IMR-90 (cell line): ENCODE measurements at regions not wholly inside any gene's neighbourhood (a gene's known extent, or its start where the extent isn't known, plus 50 kb on each side); places are given as distances from the start of the nearest gene placed in this dataset.

Experiments used
- ATAC-seq: fragments of 200-7000 bp; cut with Tn5 transposase; 2 replicates; pipeline ENCODE4 v1.9.1; 2020; ENCODE audit warnings: low read depth, mild to moderate bottlenecking, moderate library complexity
- BruUV-seq: library from RNA; stranded (reverse); fragments of 400-500 nt; replicated peaks from 2 replicates; lab custom pipeline; 2021; lab: Mats Ljungman, UMichigan
- CTCF ChIA-PET: fragments of 300-600 bp; formaldehyde crosslinking; extraction: SDS; loops from one replicate; lab custom pipeline; 2021; ENCODE audit warnings: antibody characterized with exemption; lab: Yijun Ruan, JAX
- POLR2A ChIA-PET: fragments of 300-600 bp; sonication (Branson Sonifier 250); formaldehyde crosslinking; loops from one replicate; lab custom pipeline; 2022; ENCODE audit warnings: antibody characterized with exemption; ENCODE audit not compliant: unreplicated experiment; lab: Charles Lee
- DNase-seq: peaks from one replicate; pipeline ENCODE4 v3.0.0; 2013
- H2AFZ ChIP-seq: replicated peaks from 2 replicates; pipeline ENCODE3; 2013; ENCODE audit warnings: low read length, mild to moderate bottlenecking; ENCODE audit not compliant: poor library complexity
- H2AK5ac ChIP-seq: 2 replicates; pipeline ENCODE4 v1.6.1; 2013; ENCODE audit warnings: low read depth, low read length, inconsistent platforms
- H2AK9ac ChIP-seq: replicated peaks from 2 replicates; pipeline ENCODE3; 2013; ENCODE audit warnings: mild to moderate bottlenecking, low read depth, low read length, moderate library complexity; ENCODE audit not compliant: poor library complexity
- H2BK120ac ChIP-seq: 2 replicates; pipeline ENCODE4 v1.6.1; 2013; ENCODE audit warnings: low read depth, low read length, inconsistent platforms
- H2BK15ac ChIP-seq: 3 replicates; pipeline ENCODE4 v1.6.1; 2013; ENCODE audit warnings: low read depth, low read length, inconsistent platforms
- H2BK20ac ChIP-seq: 2 replicates; pipeline ENCODE4 v1.6.1; 2013; ENCODE audit warnings: low read depth, mild to moderate bottlenecking, inconsistent platforms, low read length, moderate library complexity
- H2BK5ac ChIP-seq: 2 replicates; pipeline ENCODE4 v1.6.1; 2013; ENCODE audit warnings: mild to moderate bottlenecking, low read depth, low read length, inconsistent platforms; ENCODE audit not compliant: poor library complexity, severe bottlenecking
- H3K14ac ChIP-seq: replicated peaks from 2 replicates; pipeline ENCODE4 v1.6.1; 2013; ENCODE audit warnings: low read depth, low read length, inconsistent platforms
- H3K18ac ChIP-seq: 2 replicates; pipeline ENCODE4 v1.6.1; 2013; ENCODE audit warnings: low read depth, low read length, control low read depth
- H3K23ac ChIP-seq: 2 replicates; pipeline ENCODE4 v1.6.1; 2013; ENCODE audit warnings: low read depth, low read length, inconsistent platforms
- H3K27ac ChIP-seq: 2 replicates; pipeline ENCODE4 v1.5.1; 2013; ENCODE audit warnings: mild to moderate bottlenecking, control low read depth, low read length; ENCODE audit not compliant: insufficient read depth
- H3K27me3 ChIP-seq: 2 replicates; pipeline ENCODE4 v1.6.1; 2013; ENCODE audit warnings: low read length; ENCODE audit not compliant: control insufficient read depth, insufficient read depth
- H3K36me3 ChIP-seq: 2 replicates; pipeline ENCODE4 v1.6.1; 2013; ENCODE audit warnings: low read length, mixed read lengths; ENCODE audit not compliant: control insufficient read depth, insufficient read depth
- H3K4ac ChIP-seq: 2 replicates; pipeline ENCODE4 v1.6.1; 2013; ENCODE audit warnings: low read depth, low read length, inconsistent platforms
- H3K4me1 ChIP-seq: 2 replicates; pipeline ENCODE4 v1.6.1; 2013; ENCODE audit warnings: low read length, mixed read lengths; ENCODE audit not compliant: control insufficient read depth, insufficient read depth
- H3K4me2 ChIP-seq: 2 replicates; pipeline ENCODE4 v1.6.1; 2013; ENCODE audit warnings: low read depth, mild to moderate bottlenecking, control low read depth, low read length, moderate library complexity
- H3K4me3 ChIP-seq: 2 replicates; pipeline ENCODE4 v1.5.1; 2013; ENCODE audit warnings: low read depth, mild to moderate bottlenecking, control low read depth, low read length, moderate library complexity; ENCODE audit not compliant: insufficient read depth
- H3K56ac ChIP-seq: 2 replicates; pipeline ENCODE4 v1.6.1; 2013; ENCODE audit warnings: low read length, inconsistent platforms; ENCODE audit not compliant: insufficient read depth; ENCODE audit errors: extremely low read depth
- H3K79me1 ChIP-seq, 2 experiments: 2 replicates each; pipeline ENCODE4 v1.6.1; 2013; ENCODE audit warnings: low read length in 2 of 2, inconsistent platforms in 1 of 2, low read depth in 1 of 2
- H3K9ac ChIP-seq: 2 replicates; pipeline ENCODE4 v1.6.1; 2013; ENCODE audit warnings: low read depth, low read length, control low read depth
- H3K9me1 ChIP-seq: 2 replicates; pipeline ENCODE4 v1.6.1; 2013; ENCODE audit warnings: low read length, inconsistent platforms; ENCODE audit not compliant: insufficient read depth
- H3K9me3 ChIP-seq: 2 replicates; pipeline ENCODE4 v1.6.1; 2013; ENCODE audit warnings: low read length; ENCODE audit not compliant: control insufficient read depth, insufficient read depth
- H4K20me1 ChIP-seq: 2 replicates; pipeline ENCODE4 v1.6.1; 2013; ENCODE audit warnings: low read length, inconsistent platforms; ENCODE audit not compliant: insufficient read depth
- H4K5ac ChIP-seq: 2 replicates; pipeline ENCODE4 v1.6.1; 2013; ENCODE audit warnings: mild to moderate bottlenecking, low read depth, low read length, control low read depth
- H4K8ac ChIP-seq, 2 experiments: 2 replicates each; pipeline ENCODE4 v1.6.1; 2013; ENCODE audit warnings: low read depth in 2 of 2, low read length in 2 of 2, control low read depth in 1 of 2, inconsistent platforms in 1 of 2
- H4K91ac ChIP-seq: 2 replicates; pipeline ENCODE4 v1.6.1; 2013; ENCODE audit warnings: low read depth, low read length, inconsistent platforms; ENCODE audit not compliant: insufficient read depth
- BHLHE40 ChIP-seq: fragments of 150-350 bp; IDR thresholded peaks from 2 replicates; pipeline ENCODE4 v1.6.1; 2016; ENCODE audit warnings: mild to moderate bottlenecking, low read depth, low read length
- CEBPB ChIP-seq: IDR thresholded peaks from 2 replicates; pipeline ENCODE4 v1.6.1; 2012; ENCODE audit warnings: low read depth, low read length, improper control_type of control experiment
- CHD1 ChIP-seq: IDR thresholded peaks from 2 replicates; pipeline ENCODE4 v1.6.1; 2012; ENCODE audit warnings: low read depth, low read length, improper control_type of control experiment
- CTCF ChIP-seq: conservative IDR thresholded peaks from 2 replicates; pipeline ENCODE4 v1.5.1; 2012; ENCODE audit warnings: mild to moderate bottlenecking, low read depth, low read length, improper control_type of control experiment
- ELK1 ChIP-seq: fragments of 150-350 bp; IDR thresholded peaks from 2 replicates; pipeline ENCODE4 v1.6.1; 2016; ENCODE audit warnings: low read depth, mild to moderate bottlenecking, low read length, moderate library complexity, borderline replicate concordance
- FOS ChIP-seq: fragments of 150-350 bp; IDR thresholded peaks from 2 replicates; pipeline ENCODE4 v1.6.1; 2016; ENCODE audit warnings: low read depth, low read length
- MAFK ChIP-seq: IDR thresholded peaks from 2 replicates; pipeline ENCODE4 v1.6.1; 2012; ENCODE audit warnings: low read depth, low read length, improper control_type of control experiment
- MAZ ChIP-seq: IDR thresholded peaks from 2 replicates; pipeline ENCODE4 v1.6.1; 2012; ENCODE audit warnings: low read depth, mild to moderate bottlenecking, low read length, improper control_type of control experiment, moderate library complexity, borderline replicate concordance
- MXI1 ChIP-seq: IDR thresholded peaks from 2 replicates; pipeline ENCODE4 v1.6.1; 2012; ENCODE audit warnings: low read depth, mild to moderate bottlenecking, low read length, moderate library complexity, borderline replicate concordance
- NFE2L2 ChIP-seq: fragments of 150-350 bp; IDR thresholded peaks from 2 replicates; pipeline ENCODE4 v1.6.1; 2016; ENCODE audit warnings: low read depth, mild to moderate bottlenecking, low read length
- POLR2A ChIP-seq: IDR thresholded peaks from 2 replicates; pipeline ENCODE4 v1.6.1; 2012; ENCODE audit warnings: mild to moderate bottlenecking, low read depth, low read length
- RAD21 ChIP-seq: IDR thresholded peaks from 2 replicates; pipeline ENCODE4 v1.6.1; 2012; ENCODE audit warnings: low read length, improper control_type of control experiment
- RCOR1 ChIP-seq: IDR thresholded peaks from 2 replicates; pipeline ENCODE4 v1.6.1; 2012; ENCODE audit warnings: mild to moderate bottlenecking, low read length, improper control_type of control experiment; ENCODE audit not compliant: insufficient replicate concordance
- RFX5 ChIP-seq: IDR thresholded peaks from 2 replicates; pipeline ENCODE4 v1.8.0; 2012; ENCODE audit warnings: low read depth, mild to moderate bottlenecking, low read length, moderate library complexity
- SMC3 ChIP-seq: fragments of 150-350 bp; IDR thresholded peaks from 2 replicates; pipeline ENCODE4 v1.6.1; 2016; ENCODE audit warnings: low read depth, mild to moderate bottlenecking, antibody characterized with exemption, low read length, moderate library complexity
- USF2 ChIP-seq: fragments of 150-350 bp; IDR thresholded peaks from 2 replicates; pipeline ENCODE4 v1.6.1; 2017; ENCODE audit warnings: mild to moderate bottlenecking, antibody characterized with exemption, low read length, low read depth
- WGBS, 2 experiments: methylation state at CpG; one replicate each; pipeline versions ENCODE4 v1.1.5 to v1.1.7; 2013; ENCODE audit warnings: missing lambda C conversion rate in 2 of 2; ENCODE audit not compliant: insufficient read length in 1 of 2; ENCODE audit errors: extremely low coverage in 2 of 2; 5-methylcytosine and 5-hydroxymethylcytosine counted together
- dilution Hi-C: fragments of 300-500 bp; cut with HindIII; formaldehyde crosslinking; loops from one replicate; pipeline ENCODE4 v1.14.3; 2018; ENCODE audit warnings: low sequenced_read_pairs; ENCODE audit not compliant: unreplicated experiment
- in situ Hi-C: fragments of 300-500 bp; cut with MboI; formaldehyde crosslinking; loops from 3 replicates; pipeline ENCODE4 v1.14.3; 2019; ENCODE audit warnings: low sequenced_read_pairs, inconsistent platforms, mixed read lengths
- intact Hi-C: fragments of 100-400 bp; cut with micrococcal nuclease; formaldehyde crosslinking; loops from 2 replicates; pipeline ENCODE4 v1.10.0; 2022

GRCh38 chr6:88494401-88495140 is 328.4 kb upstream of the CNR1 start:
- Histone ChIP-seq H4K20me1 (no peaks in the 10 kb centered on the region), H2AK9ac (no peak overlapping the region), H3K4me2 (no peak overlapping the region), H3K4me3 (no peak overlapping the region), H3K18ac (no peak overlapping the region), H2AK5ac (no peak overlapping the region), H3K9me3 (no peaks in the 10 kb centered on the region), H4K91ac (no peak overlapping the region), H3K27me3 (no peaks in the 10 kb centered on the region), H3K79me1 (no peaks in the 10 kb centered on the region), H3K36me3 (no peaks in the 10 kb centered on the region), H3K4ac (no peak overlapping the region), H2BK20ac (no peak overlapping the region), H3K14ac (no peak overlapping the region), H3K56ac (no peak overlapping the region), H3K4me1 (no peaks in the 10 kb centered on the region), H2BK15ac (no peak overlapping the region), H2BK5ac (no peak overlapping the region), H3K9ac (no peak overlapping the region), H2AFZ (no peak overlapping the region), H3K23ac (no peak overlapping the region), H4K5ac (no peak overlapping the region), H3K27ac (no peak overlapping the region), H4K8ac (no peak overlapping the region), H2BK120ac (no peak overlapping the region), H3K9me1 (no peaks in the 10 kb centered on the region)
- POLR2A ChIA-PET, result no interaction called here
- BruUV-seq, result no TSS peak
- DNase-seq, result no peak
- ATAC-seq, result no peak
- in situ Hi-C loops (no loop called here), dilution Hi-C loops (no loop called here), intact Hi-C loops (loop anchor here (5.0 to 10.0 kb wide), 2 partner anchors 373 to 1100 kb away; no protein-coding TSS in a partner anchor)
- no CpG with 5 or more reads among the region's 3 CpGs for WGBS, 2 experiments
- no peak for TF ChIP-seq FOS
- no peak for TF ChIP-seq CTCF
- TF ChIP-seq USF2, result no peak
- TF ChIP-seq POLR2A, result no peak
- TF ChIP-seq RCOR1, result no peak
- no peak for TF ChIP-seq MAZ
- TF ChIP-seq MAFK, result no peak
- no peak for TF ChIP-seq NFE2L2
- no peak for TF ChIP-seq CEBPB
- TF ChIP-seq BHLHE40, result no peak
- TF ChIP-seq SMC3, result no peak
- TF ChIP-seq ELK1, result no peak
- TF ChIP-seq MXI1, result no peak
- no peak for TF ChIP-seq RFX5
- no peak for TF ChIP-seq CHD1
- TF ChIP-seq RAD21, result no peak
- CTCF ChIA-PET, result interaction anchor here (1.0 kb wide), 1 partner anchor 197 kb away, joined by 3 read pairs; no protein-coding TSS in a partner anchor
